ENCODE measurements at regions not wholly inside any gene's neighbourhood (a gene's known extent, or its start where the extent isn't known, plus 50 kb on each side); places are given as distances from the start of the nearest gene placed in this dataset.

- TF ChIP-seq GATA2 (IDR thresholded peaks at IDR 0.05; ENCODE audit: low read depth, low read length) (no peak), GATA3 (IDR thresholded peaks at IDR 0.05; ENCODE audit: low read depth, low read length) (no peak)
These were observed 183.6 kb downstream of the GJA1 start for GRCh38 chr6:121619013-121619412.

All from SH-SY5Y (cell line).